HCT116 (cell line): ENCODE measurements at regions not wholly inside any gene's neighbourhood (a gene's known extent, or its start where the extent isn't known, plus 50 kb on each side); places are given as distances from the start of the nearest gene placed in this dataset.

Experiments
- EGR1 ChIP-seq: IDR thresholded peaks from 2 replicates; pipeline ENCODE4 v1.6.1; 2012; ENCODE audit warnings: low read depth
- EZH2phosphoT487 ChIP-seq: fragments of 200-600 bp; IDR thresholded peaks from 2 replicates; pipeline ENCODE4 v1.6.1; 2018; ENCODE audit warnings: antibody characterized with exemption, borderline replicate concordance
- POLR2A ChIP-seq: IDR thresholded peaks from 2 replicates; pipeline ENCODE4 v1.7.0; 2011; ENCODE audit warnings: borderline replicate concordance; ENCODE audit not compliant: insufficient read depth, insufficient read length; ENCODE audit errors: extremely low read depth
- SIN3A ChIP-seq: IDR thresholded peaks from 2 replicates; pipeline ENCODE4 v1.6.1; 2012; ENCODE audit warnings: low read depth
- SRF ChIP-seq: IDR thresholded peaks from 2 replicates; pipeline ENCODE4 v1.6.1; 2012; ENCODE audit warnings: low read depth
- YY1 ChIP-seq: IDR thresholded peaks from 2 replicates; pipeline ENCODE4 v1.6.1; 2011; ENCODE audit warnings: low read length, low read depth, moderate library complexity, mild to moderate bottlenecking; ENCODE audit not compliant: insufficient replicate concordance; ENCODE audit errors: extremely low read depth
- ZFX ChIP-seq: fragments of 450-650 bp; IDR thresholded peaks from 2 replicates; pipeline ENCODE4 v1.6.1; 2017
- TF ChIP-seq, protein P1 (sequence below), 3 experiments: fragments of 200-600 bp in 1 of 3; sonication (generic) in 1 of 3; IDR thresholded peaks in 2 of 3; conservative IDR thresholded peaks in 1 of 3; 2 replicates each; pipeline ENCODE4 v1.5.1; 2012 to 2017; ENCODE audit warnings: low read depth in 2 of 3, low read length in 2 of 3, antibody characterized with exemption in 1 of 3, borderline replicate concordance in 1 of 3, control low read depth in 1 of 3, mild to moderate bottlenecking in 1 of 3, mixed read lengths in 1 of 3, mixed run types in 1 of 3, moderate library complexity in 1 of 3; ENCODE audit not compliant: insufficient read depth in 1 of 3
- TF ChIP-seq, protein P2 (sequence below): IDR thresholded peaks from 2 replicates; pipeline ENCODE4 v1.6.1; 2012

DNA sequence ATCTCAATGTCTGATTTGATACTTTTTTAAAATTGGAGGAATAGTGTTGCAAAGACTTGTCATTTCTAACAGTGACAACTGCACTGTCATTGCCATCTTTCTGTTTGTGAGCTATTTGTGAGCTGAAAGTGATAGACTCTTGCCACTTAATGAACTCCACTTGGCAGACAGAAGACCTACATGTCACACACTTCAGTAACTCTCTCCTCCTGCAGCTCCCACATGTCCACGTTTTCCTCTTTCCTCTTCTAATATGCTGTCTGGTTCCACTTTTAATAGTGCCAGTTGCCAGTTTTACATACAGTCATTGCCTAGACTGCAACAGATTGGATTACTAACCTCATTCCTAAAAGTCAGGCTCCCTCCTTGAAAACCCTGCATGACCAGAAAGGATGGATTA is 121.5 kb downstream of the CAPZA3 start:
- TF ChIP-seq SIN3A (no peak), ZFX (no peak), EZH2phosphoT487 (no peak), POLR2A (no peak), SRF (no peak), YY1 (no peak), EGR1 (no peak)
- TF ChIP-seq, protein P1, sequence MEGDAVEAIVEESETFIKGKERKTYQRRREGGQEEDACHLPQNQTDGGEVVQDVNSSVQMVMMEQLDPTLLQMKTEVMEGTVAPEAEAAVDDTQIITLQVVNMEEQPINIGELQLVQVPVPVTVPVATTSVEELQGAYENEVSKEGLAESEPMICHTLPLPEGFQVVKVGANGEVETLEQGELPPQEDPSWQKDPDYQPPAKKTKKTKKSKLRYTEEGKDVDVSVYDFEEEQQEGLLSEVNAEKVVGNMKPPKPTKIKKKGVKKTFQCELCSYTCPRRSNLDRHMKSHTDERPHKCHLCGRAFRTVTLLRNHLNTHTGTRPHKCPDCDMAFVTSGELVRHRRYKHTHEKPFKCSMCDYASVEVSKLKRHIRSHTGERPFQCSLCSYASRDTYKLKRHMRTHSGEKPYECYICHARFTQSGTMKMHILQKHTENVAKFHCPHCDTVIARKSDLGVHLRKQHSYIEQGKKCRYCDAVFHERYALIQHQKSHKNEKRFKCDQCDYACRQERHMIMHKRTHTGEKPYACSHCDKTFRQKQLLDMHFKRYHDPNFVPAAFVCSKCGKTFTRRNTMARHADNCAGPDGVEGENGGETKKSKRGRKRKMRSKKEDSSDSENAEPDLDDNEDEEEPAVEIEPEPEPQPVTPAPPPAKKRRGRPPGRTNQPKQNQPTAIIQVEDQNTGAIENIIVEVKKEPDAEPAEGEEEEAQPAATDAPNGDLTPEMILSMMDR (IDR thresholded peaks at IDR 0.05 in 2 of 3, conservative IDR thresholded peaks at IDR 0.05 in 1 of 3; ENCODE audit: borderline replicate concordance in 1 of 3, insufficient read depth in 1 of 3, low read depth in 2 of 3, low read length in 2 of 3) = no peak
- TF ChIP-seq, protein P2, sequence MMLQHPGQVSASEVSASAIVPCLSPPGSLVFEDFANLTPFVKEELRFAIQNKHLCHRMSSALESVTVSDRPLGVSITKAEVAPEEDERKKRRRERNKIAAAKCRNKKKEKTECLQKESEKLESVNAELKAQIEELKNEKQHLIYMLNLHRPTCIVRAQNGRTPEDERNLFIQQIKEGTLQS = no peak
